HG02798 (cell line): ENCODE measurements at regions not wholly inside any gene's neighbourhood (a gene's known extent, or its start where the extent isn't known, plus 50 kb on each side); places are given as distances from the start of the nearest gene placed in this dataset.

Source experiments
- ATAC-seq: cut with Tn5 transposase; IDR thresholded peaks from one replicate; pipeline ENCODE4 v1.9.1; 2021; ENCODE audit warnings: mild to moderate bottlenecking; ENCODE audit not compliant: unreplicated experiment, poor library complexity

DNA sequence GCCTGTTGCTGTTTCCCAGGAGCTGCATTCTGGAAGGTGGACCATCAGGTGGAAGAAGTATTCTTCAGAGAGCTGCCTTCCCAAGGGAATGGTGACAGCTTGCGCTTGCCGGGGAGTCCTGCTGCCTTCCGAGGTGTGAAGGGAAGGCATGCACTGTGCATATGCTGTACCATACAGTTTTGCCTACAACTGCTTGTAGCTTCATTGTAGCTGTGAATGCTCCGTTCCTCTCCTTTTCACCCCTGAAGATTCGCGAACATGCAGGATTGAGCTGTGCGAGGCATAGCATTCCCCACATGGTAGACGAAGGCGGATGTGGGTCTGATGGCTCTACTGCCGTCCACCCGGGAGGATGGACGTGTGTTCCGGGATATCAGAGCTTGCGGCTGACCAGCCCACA, 243.2 kb upstream of the TSHZ3 start:
- ATAC-seq: no peak

- no peak for ATAC-seq
Observed at GRCh38 chr19:31594701-31595100, 245.5 kb upstream of the TSHZ3 start.

DNA sequence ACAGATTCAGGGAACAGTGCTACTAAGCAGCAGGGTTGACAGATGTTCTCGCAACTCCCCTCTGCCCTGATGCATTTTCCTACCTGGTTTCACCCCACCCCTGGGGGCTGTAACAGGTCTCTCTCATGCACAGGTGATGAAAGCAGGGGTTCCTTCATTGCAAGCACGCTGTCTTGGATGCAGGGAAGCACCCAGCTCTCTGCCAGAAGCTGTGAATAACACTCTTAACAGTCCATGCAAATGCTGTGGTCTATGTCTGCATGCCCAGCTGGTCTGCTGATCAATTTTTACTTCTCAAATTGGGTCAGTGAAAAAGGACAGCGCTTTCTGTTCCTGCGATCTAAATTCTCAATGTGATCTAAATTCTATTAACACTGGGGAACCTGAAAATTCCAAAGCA, 246.3 kb upstream of the TSHZ3 start:
- no peak for ATAC-seq

- ATAC-seq: no peak
Observed at GRCh38 chr19:31596751-31597150, 247.5 kb upstream of the TSHZ3 start.

DNA sequence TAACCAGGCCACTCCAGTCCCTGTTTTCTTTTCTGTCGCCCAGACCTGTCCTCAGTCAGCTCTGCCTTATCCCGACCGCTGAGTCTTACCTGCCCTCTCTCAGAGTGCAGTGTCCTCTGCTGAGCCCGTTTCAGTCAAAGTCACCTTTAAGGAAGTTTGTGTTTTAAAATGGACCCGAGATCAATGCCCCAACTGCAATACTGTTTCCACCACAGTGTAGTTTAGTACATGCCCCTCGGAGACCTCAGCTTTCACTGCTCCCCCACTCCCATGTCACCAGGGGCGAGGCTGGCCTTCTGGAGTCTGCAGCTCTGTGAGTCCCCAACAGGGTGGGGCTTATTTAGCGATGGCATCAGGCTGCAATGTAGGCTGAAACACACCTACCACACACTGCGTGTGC, 248.4 kb upstream of the TSHZ3 start:
- no peak for ATAC-seq

- no peak for ATAC-seq
Observed at GRCh38 chr19:31598730-31599238, 249.5 kb upstream of the TSHZ3 start.

DNA sequence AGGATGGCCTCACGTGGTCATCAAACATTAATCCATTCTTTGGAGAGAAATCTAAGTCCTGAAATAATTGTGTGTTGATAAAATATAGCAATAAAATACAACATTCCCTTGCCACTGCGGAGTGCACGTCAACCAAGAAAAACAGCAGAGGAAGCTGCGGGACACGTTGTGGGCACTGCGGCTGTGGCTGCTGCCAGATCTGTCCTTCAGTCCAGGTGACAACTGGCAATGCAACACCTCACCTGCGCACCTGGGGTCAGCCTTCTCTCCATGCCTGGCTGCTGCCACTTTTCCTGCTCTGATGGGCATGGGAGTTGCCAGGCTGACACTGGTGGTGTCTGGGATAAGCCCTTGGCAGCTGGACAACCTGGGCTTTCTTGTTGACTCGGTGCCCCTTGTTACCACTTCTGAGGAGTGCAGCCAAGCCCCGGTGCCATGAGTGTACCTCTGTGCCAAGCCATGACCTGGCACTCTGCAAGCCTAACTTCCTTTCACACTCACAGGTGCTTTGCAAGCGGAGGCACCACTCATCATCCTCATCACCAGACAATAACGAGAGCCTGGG, 251.6 kb upstream of the TSHZ3 start:
- ATAC-seq: no peak

DNA sequence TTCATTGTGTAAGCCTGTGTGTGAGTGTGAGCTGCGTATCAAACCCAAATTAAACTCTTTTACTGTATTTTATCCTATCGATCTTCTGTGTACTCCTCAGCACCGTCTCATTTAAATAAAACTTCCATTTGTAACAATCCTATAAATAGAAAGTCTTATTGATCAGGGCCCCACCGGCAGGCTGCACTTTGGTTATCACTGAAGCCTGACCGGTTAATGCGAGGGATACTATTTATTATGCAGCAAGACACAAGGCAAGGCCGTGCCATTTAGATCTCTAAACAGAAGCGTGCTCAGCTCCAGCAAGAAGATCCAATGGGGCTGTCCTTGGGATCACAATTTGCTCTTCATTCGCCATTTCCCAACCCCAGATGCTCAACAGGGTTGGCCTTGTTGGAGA, 252.6 kb upstream of the TSHZ3 start:
- no peak for ATAC-seq

GRCh38 chr19:31602548-31602947, 253.3 kb upstream of the TSHZ3 start:
- no peak for ATAC-seq

DNA sequence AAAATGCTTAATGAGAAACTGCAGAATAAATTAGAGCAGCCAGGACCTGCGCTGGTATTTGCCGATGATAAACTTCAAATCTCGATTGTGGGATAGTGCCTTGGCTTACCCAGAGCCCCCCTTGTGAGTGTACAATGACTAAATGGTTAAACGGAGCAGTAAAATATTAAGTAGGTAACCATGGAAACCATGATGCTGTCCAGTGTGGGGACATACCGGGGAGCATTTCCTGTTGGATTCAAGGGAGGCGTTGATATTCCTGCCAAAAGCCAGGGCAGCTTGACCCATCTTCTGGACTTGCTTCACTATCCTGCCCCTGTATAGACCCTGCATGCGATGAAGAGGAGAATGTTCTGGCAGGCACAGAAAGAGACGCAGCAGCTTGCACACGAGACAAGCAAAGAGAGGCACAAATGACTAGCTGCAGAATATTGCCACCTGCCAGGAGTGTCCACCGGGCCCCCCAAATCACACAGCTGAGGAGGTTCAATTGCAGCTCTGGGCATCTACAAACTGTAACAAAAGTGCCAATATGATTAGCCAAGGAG, 255.3 kb upstream of the TSHZ3 start:
- no peak for ATAC-seq

- no peak for ATAC-seq
Observed at GRCh38 chr19:31610018-31610417, 260.8 kb upstream of the TSHZ3 start.

DNA sequence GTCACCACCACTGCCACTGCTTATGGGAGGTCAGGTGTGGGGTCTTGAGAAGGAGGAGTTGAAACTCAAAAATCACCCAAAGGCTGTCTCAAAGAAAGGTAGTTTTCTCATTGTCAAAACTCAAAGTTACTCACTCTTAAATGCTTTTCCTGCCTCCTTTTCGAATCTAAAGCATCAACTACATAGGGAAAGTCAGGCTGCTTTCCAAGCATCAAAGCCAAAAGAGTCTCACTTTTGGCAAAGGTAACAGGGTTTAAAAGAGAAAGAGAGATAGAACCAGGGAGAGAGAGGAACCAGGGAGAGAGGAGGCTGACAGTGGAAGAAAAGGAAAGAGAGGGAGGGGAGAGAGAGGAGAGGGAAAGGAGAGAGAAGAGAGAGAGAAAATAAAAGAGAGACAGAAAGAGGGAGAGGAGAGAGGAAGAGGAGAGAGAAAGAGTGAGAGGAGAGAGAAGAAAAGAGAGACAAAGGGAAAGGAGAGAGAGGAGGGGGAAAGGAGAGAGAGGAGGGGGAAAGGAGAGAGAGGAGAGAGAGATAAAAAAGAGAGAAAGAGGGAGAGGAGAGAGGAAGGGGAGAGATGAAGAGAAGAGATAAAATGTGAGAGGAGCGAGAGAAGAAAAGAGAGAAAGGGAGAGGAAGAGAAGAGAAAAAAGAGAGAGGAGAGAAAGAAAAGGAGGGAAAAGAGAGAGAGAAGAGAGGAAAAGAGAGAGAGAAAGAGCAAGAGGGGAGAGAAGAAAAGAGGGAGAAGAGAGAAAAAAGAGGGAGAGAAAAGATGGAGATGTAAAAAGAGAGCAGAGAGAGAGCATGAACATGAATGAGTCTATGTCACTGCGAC, 262.0 kb upstream of the TSHZ3 start:
- no peak for ATAC-seq

GRCh38 chr19:31612873-31613272, 263.6 kb upstream of the TSHZ3 start:
- ATAC-seq: no peak

GRCh38 chr19:31613683-31614219, 264.5 kb upstream of the TSHZ3 start:
- no peak for ATAC-seq

DNA sequence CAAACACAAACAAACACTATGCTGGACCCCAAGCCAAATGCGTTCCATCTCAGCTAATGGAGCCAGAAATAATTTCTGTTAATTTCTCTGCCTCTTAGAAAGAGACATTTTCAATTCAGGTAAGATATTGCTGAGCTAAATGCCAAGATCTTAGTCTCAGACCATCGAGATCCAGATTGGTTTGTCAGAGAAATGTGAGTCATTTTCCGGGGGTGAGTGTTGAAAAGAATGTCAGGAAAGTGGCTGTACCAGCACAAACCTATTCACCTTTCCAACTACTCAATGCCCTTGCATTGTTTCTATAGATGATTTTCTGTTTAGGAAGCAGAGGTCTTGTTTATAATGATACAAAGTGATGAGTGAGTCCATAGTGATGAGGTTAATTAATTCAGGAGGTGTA, 266.8 kb upstream of the TSHZ3 start:
- no peak for ATAC-seq

- no peak for ATAC-seq
Observed at GRCh38 chr19:31617010-31617585, 267.9 kb upstream of the TSHZ3 start.

GRCh38 chr19:31625056-31625455, 275.8 kb upstream of the TSHZ3 start:
- no peak for ATAC-seq

DNA sequence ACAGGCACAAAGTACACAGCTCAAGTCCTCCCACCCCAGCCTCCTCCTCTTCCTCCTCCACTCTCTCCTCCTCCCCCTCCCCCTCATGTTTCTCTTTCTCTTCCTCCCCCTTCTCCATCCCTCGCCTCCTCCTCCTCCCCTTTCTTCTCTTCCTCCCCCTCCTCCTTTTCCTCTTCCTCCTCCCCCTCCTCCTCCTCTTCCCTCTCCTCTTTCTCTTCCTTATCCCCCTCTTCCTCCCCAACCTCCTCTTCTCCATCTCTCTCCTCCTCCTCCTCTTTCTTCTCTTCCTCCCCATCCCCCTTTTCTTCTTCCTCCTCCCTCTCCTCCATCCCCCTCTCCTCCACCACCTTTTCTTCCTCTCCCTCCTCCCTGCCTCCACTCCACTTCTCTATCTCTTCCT, 276.3 kb upstream of the TSHZ3 start:
- ATAC-seq: no peak

- ATAC-seq: no peak
Observed at GRCh38 chr19:31626941-31627340, 277.7 kb upstream of the TSHZ3 start.

GRCh38 chr19:31627620-31628365, 278.6 kb upstream of the TSHZ3 start:
- no peak for ATAC-seq
